Stimulated activated CD4-positive, alpha-beta T cell treated with anti-CD3 and anti-CD28 coated beads, Interleukin-12 subunit alpha, Interleukin-12 subunit beta, amount 100 ng/mL, for 24 hours (primary cell): ENCODE measurements at regions not wholly inside any gene's neighbourhood (a gene's known extent, or its start where the extent isn't known, plus 50 kb on each side); places are given as distances from the start of the nearest gene placed in this dataset.

Experiments
- DNase-seq, 2 experiments: peaks; one replicate each; pipeline ENCODE4 v3.0.0-alpha.2; 2020; ENCODE audit warnings: low read depth in 2 of 2

GRCh38 chr6:139823808-139824126 lies 449.3 kb upstream of the CITED2 start:
- DNase-seq = no peak

DNA sequence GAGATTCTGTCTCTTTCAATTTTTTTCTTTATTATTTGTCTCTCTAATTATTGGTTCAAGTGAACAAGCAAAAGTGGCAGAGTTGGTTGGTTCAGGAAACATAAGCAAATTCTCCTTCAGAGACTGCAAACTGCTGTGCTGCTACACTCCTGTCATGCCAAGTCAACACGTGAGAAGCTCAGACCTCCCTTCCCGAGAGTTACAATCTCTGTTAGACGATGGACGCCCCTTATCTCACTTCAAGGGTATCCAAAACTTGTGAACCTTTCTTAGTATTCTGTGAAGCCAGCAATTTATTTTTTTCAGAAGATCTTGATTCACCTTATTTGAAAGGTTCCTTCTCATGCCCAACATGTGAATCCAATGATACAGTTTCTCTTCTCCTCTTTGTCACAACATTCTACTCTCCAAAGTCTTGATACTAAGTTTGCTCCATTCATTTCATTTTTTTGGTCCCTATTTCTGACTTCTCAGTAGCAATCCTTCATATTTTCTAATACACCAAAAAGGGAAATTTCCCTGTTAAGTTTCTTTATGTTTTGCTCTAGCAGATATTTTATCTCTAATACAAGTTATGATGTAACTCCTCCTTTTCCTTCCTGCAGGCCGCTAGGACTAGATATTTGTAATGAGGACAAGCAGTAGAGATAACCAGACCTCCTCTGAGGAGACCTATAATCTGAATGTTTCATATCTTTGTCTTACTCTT lies 448.8 kb upstream of the CITED2 start:
- DNase-seq = no peak

DNA sequence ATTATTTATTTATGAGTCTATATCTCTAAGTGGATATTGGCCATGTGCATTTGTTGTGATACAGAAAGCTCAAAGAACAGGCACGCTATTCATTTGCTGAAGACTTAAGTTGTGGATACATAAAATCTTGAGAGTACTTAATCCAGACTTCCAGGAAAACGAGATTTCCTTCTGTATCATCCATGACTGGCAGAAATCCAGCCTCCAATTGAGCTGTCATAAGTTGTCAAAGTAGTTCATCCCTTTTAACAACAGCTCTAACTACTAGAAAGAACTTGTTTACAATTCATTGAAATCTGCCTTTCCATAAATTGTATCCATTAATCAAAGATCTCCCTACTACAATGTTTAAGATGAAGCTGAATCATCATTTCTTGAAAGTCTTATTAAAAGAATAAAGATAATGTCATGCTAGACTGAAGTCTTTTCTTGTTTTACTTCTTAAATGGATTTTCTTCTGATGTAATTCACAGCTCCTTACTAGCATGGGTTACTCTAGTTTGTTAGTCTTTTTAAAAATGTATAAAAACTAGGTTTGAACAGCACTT lies 447.3 kb upstream of the CITED2 start:
- DNase-seq = no peak

DNA sequence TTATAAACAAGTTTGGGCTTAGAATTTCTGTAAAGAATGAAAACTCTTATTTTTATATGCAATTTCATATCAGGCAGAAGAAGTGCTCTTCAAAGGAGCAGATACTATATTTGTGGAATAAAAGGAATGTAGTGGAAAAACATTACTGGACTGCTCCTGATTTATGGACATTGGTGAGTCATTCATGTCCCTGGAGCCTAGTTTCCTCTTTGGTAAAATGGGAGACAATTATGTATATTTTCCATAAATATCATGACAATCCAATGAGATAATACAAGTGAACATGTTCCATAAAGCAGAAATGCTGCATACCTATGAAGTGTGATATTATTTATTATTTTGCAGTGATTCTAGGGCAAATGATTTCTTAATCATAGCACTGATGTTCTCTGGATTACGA lies 445.8 kb upstream of the CITED2 start:
- no peak for DNase-seq

DNA sequence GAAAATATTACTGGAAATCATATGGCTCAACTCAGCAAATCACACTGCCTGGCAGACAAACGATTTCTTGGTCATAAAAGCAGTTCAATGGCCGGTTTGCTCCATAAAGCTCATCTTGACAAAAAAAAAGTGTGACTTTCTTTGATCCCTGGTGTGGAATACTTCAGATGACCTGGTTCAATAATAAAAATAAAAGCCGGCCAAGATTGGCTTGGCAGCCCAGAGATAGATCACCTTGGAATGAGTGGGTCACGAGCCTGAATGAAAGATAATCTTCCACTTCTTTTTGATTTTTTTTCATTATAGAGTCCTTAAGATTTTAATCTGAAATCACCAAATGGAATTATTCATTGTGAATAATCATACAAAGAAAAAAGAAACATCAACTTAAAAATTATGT lies 445.3 kb upstream of the CITED2 start:
- no peak for DNase-seq

- no peak for DNase-seq
Measured at GRCh38 chr6:139812939-139813338, 438.5 kb upstream of the CITED2 start.

DNA sequence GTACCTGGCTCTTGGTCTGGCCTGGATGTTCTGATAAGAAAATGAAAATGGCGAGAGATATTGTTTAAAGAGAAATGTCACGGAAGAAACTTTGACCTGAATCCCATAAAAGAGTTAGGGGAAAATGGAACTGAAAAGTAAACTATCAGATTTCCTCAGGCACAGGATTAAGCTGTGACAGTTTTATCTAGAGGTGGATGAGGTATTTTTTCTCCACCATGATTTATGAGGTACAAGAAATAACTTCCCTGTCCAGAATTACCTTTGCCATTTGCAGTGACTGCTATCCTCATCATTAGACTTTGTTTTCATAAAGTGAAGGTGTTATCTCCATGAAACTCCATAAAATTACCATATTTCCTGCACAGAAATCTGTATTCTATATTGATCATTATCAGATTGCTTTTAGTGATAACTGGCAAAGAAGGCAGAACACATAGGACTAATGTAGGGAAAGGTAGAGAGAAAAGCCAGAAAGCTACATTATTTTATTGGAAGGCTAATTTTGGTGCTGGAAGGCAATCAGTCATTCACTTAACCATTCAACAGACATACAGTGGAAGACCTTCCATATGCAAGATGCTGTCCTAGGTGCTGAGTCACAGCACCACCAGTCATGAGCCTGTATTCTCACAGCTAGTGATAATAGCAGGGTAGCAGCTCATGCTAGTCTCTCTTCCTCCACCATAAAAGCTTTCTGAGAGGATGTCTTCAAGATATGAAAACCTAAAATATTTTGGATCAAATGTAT lies 427.3 kb upstream of the CITED2 start:
- DNase-seq = no peak

DNA sequence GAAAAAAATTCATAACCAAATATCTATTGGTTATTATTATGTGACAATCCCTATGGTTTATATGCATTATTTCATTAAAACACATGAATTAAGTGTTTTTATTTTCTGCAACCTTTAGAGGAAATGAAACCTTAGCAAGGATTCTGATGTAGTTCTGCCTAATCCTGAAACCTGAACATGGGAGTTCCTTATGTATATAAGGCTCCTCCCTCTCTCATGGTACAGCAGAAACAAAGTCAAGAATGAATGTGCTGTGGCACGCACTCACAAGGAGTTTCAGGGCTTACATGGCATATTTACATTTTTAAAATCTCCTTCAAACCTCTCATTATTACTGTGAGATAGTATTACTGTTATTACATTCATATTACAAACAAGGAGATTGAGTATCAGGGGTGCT lies 426.4 kb upstream of the CITED2 start:
- no peak for DNase-seq

GRCh38 chr6:139790527-139790926 lies 416.1 kb upstream of the CITED2 start:
- no peak for DNase-seq

DNA sequence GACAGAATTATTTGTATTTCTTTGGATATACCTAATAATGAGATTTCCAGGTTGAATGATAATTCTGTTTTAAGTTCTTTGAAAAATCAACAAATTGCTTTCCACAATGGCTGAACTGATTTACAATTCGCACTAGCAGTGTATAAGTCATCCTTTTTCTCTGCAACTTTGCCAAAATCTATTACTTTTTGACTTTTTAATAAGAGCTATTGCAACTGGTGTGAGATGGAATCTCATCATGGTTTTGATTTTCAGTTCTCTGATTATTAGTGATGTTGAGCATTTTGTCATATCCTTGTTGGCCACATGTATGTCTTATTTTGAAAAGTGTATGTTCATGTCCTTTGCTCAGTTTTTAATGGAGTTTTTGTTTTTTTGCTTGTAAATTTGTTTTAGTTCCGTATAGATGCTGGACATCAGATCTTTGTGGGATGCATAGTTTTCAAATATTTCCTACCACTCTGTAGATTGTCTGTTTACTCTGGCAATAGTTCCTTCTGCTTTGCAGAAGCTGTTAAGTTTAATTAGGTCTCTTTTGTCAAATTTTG lies 409.8 kb upstream of the CITED2 start:
- no peak for DNase-seq

DNA sequence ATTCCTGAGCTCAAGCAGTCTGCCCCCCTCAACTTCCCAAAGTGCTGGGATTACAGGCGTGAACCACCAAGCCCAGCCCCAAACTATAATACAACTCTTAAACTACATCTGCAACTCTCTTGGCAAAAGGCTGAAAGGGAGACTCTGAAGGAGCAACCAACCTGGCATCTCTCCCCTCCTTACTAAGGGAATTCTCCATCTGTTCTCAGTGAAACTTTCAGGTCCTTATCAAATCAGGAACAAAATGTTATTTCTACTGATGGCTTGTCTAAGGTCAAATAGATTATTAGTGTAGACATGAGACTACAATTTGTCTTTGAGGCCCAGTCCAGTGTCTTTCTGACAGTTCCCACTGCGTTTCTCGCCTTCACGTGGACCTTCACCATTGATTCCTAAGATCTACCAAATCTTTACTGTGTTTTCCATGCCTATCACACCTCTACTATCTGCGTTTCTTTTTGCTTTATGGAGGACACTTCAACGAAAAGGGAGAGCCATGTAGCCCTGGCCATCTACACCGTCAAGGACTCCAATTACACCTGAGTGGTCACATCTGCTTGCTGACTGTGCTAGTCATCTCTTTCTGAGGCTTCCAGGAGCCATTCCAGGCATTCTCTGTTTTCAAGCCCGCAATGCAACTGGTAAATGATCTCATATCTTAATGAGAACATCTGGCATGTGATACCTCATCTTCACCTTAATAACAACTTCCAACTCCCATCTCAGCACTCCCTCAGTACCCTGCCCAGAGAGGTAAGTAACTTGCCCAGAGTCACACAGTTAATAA lies 405.7 kb upstream of the CITED2 start:
- no peak for DNase-seq

DNA sequence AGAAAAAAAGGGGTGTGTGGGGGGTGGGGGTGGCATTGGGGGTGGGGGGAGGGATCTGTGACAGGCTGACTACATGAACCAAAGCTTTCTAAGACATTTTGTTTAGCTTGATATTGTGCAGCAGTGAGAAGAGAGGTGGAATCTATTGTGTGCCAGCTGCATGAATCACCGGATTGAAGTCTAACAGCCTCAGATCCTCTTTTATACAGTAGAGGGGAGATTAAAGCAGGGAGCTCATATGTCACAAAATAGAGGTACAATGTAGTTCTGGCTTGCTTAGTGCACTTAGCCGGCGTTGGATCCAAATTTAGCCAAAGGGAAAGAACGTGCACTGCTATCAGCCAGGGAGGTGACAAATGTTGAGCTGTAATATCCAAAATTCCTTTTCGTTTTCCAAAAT lies 404.2 kb upstream of the CITED2 start:
- no peak for DNase-seq

DNA sequence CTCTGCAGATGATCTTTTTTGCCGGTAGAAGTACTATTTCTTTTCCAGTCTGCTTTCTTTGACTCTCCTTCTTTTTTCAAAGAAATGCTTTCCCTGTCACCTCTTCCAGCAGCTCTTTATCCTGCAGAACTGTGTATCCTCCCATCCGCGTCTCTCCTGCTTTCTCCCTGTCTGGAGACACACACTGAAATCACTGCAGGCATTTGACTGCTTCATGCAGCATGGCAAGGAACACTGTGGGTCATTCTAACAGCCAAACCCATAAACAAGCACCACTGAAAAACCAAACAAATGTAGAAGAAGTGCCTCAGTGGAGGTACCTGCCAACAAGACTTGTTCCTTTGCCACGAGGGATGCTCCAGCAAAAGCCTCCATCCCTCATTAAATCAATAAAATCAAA lies 403.7 kb upstream of the CITED2 start:
- no peak for DNase-seq

DNA sequence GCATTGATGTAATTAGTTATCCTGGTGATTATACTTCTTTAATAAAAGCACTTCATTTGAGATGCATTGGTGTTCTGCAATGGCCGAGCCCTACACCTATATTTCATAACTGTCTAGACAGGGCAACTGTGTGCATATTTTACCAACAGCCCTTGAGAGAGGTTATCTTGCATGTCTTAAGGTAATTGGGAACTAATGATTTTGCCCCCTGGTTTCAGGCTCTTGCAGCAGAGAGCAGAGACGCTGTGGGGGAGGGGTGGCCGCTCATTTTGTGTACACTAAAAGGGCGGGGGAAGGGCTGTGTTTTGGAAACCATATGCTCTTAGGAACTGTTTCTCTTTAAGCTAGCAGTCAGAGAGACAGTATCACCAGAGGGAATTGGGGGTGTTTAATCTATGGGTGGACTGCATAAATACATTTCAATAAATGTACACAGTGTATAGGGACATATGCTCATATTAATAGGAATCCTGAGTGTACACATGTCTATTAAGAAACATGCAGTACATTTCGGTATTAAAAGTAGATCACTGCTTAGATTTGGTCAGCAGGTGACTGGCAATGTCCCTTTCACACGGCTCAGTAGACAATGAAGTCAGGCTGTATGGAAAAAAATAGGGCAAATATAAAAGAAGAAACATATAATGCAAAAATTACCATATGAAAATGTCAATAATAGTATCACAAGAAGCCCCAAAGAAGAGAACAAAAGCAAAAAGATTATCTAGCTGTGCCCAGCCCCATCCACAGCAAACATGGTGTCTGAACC lies 402.9 kb upstream of the CITED2 start:
- DNase-seq = no peak

DNA sequence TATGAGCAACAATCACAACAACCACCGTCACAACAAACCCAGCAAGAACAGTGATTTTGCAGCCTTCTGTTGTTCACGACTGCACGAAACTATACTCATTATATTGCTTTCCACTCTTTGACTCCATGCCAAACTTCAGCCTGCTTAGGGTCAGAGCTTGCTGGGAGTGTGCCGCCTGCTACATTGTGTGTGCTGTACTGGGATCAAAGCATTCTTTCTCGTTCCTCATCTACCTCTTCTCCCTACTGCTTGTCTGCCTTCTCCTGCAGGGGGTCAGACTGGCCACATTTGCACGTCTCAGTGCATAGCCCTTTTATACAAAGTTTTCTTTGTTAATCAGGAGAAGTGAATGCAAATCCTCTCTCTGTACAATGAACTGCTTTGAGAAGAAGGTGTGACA lies 401.6 kb upstream of the CITED2 start:
- no peak for DNase-seq

- DNase-seq = no peak
Measured at GRCh38 chr6:139768196-139768595, 393.7 kb upstream of the CITED2 start.

- no peak for DNase-seq
Measured at GRCh38 chr6:139766796-139767195, 392.3 kb upstream of the CITED2 start.

GRCh38 chr6:139765825-139766285 lies 391.4 kb upstream of the CITED2 start:
- DNase-seq = no peak

DNA sequence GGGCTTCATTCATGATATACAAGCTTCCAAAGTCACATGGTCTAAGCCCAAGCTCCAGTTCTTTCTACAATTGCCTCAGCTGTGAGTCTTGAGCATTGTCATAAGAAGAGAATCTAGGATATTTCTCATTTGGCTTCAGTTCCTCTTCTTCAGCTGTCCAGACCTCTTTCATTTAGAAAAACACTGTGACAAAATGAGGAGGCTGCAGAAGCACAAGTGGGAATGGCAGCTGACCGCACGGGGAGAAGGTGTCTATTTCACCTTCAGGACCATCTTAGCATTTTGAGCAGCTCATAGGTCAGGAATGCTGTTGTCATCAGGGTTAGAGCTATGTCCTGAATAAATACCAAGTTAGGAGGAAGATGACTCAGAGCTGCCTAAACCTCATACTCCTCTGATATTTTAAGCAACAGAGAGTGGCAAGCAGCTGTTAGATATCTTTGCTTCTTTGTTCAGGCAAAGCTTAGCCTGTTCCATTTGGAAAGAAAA lies 390.1 kb upstream of the CITED2 start:
- no peak for DNase-seq

DNA sequence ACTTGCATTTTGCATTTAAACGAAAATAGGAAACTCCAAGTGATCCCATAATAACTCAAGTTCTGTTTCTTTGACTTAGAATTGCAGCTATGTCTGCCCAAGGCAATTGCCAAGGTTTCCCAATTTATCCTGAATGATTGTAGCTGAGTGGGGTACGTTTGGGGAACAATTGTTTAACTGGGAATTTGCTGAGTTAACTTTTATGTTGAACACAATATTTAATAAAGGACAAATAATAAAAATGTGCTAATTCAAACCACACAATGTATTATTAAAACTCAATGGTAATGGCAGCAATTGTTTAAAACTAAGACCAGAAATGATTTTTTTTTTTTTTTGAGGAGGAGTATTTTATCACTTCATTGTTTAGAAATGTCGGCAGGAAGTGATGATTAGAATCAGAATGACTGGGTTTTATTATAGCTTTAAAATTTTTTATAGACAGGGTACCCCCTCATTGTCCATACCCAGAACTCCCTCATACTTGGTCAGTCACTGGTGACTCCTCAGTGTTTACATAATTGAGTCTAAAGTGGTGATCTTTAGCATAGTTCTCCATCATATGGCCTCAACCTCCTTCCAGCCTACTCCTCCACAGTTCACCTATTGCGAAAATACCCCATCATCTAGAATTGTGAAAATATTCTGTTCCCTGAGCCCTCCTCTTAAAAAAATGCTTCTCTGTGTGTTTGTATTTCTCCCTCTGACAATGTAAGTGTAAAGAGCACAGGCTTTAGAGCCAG lies 389.2 kb upstream of the CITED2 start:
- no peak for DNase-seq
